Astrocyte (in vitro differentiated cells and primary cell): ENCODE measurements at regions not wholly inside any gene's neighbourhood (a gene's known extent, or its start where the extent isn't known, plus 50 kb on each side); places are given as distances from the start of the nearest gene placed in this dataset.

Experiments
- CTCF ChIP-seq: IDR thresholded peaks from 2 replicates; pipeline ENCODE4 v1.5.1; 2011; ENCODE audit warnings: low read depth, mild to moderate bottlenecking, inconsistent platforms, low read length, moderate library complexity; ENCODE audit not compliant: insufficient read depth
- EZH2 ChIP-seq: IDR thresholded peaks from 2 replicates; pipeline ENCODE4 v1.6.1; 2012; ENCODE audit warnings: mild to moderate bottlenecking, low read length, inconsistent platforms; ENCODE audit not compliant: insufficient read depth

GRCh38 chr5:172541773-172542136, 87.4 kb upstream of the SH3PXD2B start:
- TF ChIP-seq CTCF (no peak), EZH2 (no peak)
